ENCODE measurements at regions not wholly inside any gene's neighbourhood (a gene's known extent, or its start where the extent isn't known, plus 50 kb on each side); places are given as distances from the start of the nearest gene placed in this dataset.

- TF ChIP-seq POLR2A (IDR thresholded peaks at IDR 0.05) (no peak), CTCF (IDR thresholded peaks at IDR 0.05) (no peak)
These were observed 350.9 kb downstream of the MYCN start for GRCh38 chr2:16291226-16291625.
